GM13977 (cell line): ENCODE measurements at regions not wholly inside any gene's neighbourhood (a gene's known extent, or its start where the extent isn't known, plus 50 kb on each side); places are given as distances from the start of the nearest gene placed in this dataset.

Source experiments
- DNase-seq: peaks from one replicate; pipeline ENCODE4 v3.0.0; 2012; ENCODE audit warnings: low spot score
- CTCF ChIP-seq: IDR thresholded peaks from 2 replicates; pipeline ENCODE4 v1.5.1; 2012; ENCODE audit warnings: mild to moderate bottlenecking, control low read depth; ENCODE audit not compliant: insufficient read depth; ENCODE audit errors: extremely low read depth, missing control alignments
- in situ Hi-C: fragments of 300-500 bp; cut with MboI; formaldehyde crosslinking; loops from one replicate; pipeline ENCODE4 v1.12.0; 2022; ENCODE audit warnings: low sequenced_read_pairs, low pct_unique_long_range_greater_than_20kb, mixed read lengths, inconsistent platforms; ENCODE audit not compliant: unreplicated experiment

GRCh38 chr12:91241756-91242155 lies 59.1 kb upstream of the DCN start:
- no peak for TF ChIP-seq CTCF
- in situ Hi-C loops = no loop called here
- DNase-seq = no peak

GRCh38 chr12:91240386-91241095 lies 57.9 kb upstream of the DCN start:
- TF ChIP-seq CTCF = no peak
- no peak for DNase-seq
- in situ Hi-C loops = no loop called here

GRCh38 chr12:91239481-91239880 lies 56.9 kb upstream of the DCN start:
- DNase-seq = no peak
- in situ Hi-C loops = no loop called here
- TF ChIP-seq CTCF = no peak
